Lower lobe of right lung (tissue), 2 donors: ENCODE measurements at regions not wholly inside any gene's neighbourhood (a gene's known extent, or its start where the extent isn't known, plus 50 kb on each side); places are given as distances from the start of the nearest gene placed in this dataset.
"Not testable (repeated sequence)": the region's sequence is repeated elsewhere in the genome, so short reads cannot be mapped to it uniquely, and the experiment has no call there.

Source experiments
- ATAC-seq, 2 donors: fragments of 200-7000 bp; cut with Tn5 transposase; one replicate each; pipeline ENCODE4 v1.9.1; 2020 to 2022; ENCODE audit warnings: mild to moderate bottlenecking in 2 of 2, moderate library complexity in 2 of 2
- DNase-seq: peaks from one replicate; pipeline ENCODE4 v3.0.0-alpha.2; 2020
- H3K27ac ChIP-seq: fragments of 200-600 bp; one replicate; pipeline ENCODE4 v1.8.0; 2022
- H3K27me3 ChIP-seq: fragments of 200-600 bp; one replicate; pipeline ENCODE4 v1.8.0; 2022; ENCODE audit warnings: low read depth
- H3K36me3 ChIP-seq: fragments of 200-600 bp; one replicate; pipeline ENCODE4 v1.8.0; 2022; ENCODE audit warnings: mild to moderate bottlenecking
- H3K4me1 ChIP-seq: fragments of 200-600 bp; one replicate; pipeline ENCODE4 v1.8.0; 2022
- H3K4me3 ChIP-seq: fragments of 200-600 bp; one replicate; pipeline ENCODE4 v1.8.0; 2022; ENCODE audit warnings: mild to moderate bottlenecking
- H3K9me3 ChIP-seq: fragments of 200-600 bp; one replicate; pipeline ENCODE4 v1.8.0; 2022
- CTCF ChIP-seq: fragments of 200-600 bp; IDR thresholded peaks from one replicate; pipeline ENCODE4 v1.8.0; 2022; ENCODE audit warnings: antibody characterized with exemption, mild to moderate bottlenecking
- intact Hi-C: fragments of 100-400 bp; cut with DNase I; formaldehyde crosslinking; loops from one replicate; pipeline ENCODE4 v1.11.0; 2022
- donor health status: DM: no; HTN: yes; CAD: no; lungs with severe emphysema.

GRCh38 chr7:17437586-17437985 is 139.1 kb downstream of the AHR start:
- no peak for TF ChIP-seq CTCF
- H3K27ac ChIP-seq: no peak overlapping the region
- no peak for ATAC-seq
- H3K27me3 ChIP-seq: no peaks in the 10 kb centered on the region
- no peak overlapping the region for H3K4me3 ChIP-seq
- no peaks in the 10 kb centered on the region for H3K4me1 ChIP-seq
- intact Hi-C loops: no loop called here
- DNase-seq: no peak
- no peaks in the 10 kb centered on the region for H3K36me3 ChIP-seq
- no peaks in the 10 kb centered on the region for H3K9me3 ChIP-seq

- H3K27ac ChIP-seq, H3K4me3 ChIP-seq, H3K9me3 ChIP-seq, intact Hi-C loops, H3K4me1 ChIP-seq, H3K36me3 ChIP-seq, DNase-seq, H3K27me3 ChIP-seq, ATAC-seq: not testable (repeated sequence)
Measured at GRCh38 chr7:17440025-17440784, 141.8 kb downstream of the AHR start.

- TF ChIP-seq CTCF: no peak
- ATAC-seq (no peak), DNase-seq (no peak)
- H3K4me1 ChIP-seq: no peaks in the 10 kb centered on the region
- H3K36me3 ChIP-seq: no peaks in the 10 kb centered on the region
- intact Hi-C loops: no loop called here
- H3K9me3 ChIP-seq: no peaks in the 10 kb centered on the region
- no peaks in the 10 kb centered on the region for H3K27me3 ChIP-seq
- H3K4me3 ChIP-seq: no peak overlapping the region
- H3K27ac ChIP-seq: no peak overlapping the region
Measured at GRCh38 chr7:17440831-17441230, 142.4 kb downstream of the AHR start.

- no peak overlapping the region for H3K27ac ChIP-seq
Measured at GRCh38 chr7:17441557-17441956, 143.1 kb downstream of the AHR start.

GRCh38 chr7:17444151-17444550 is 145.7 kb downstream of the AHR start:
- DNase-seq: no peak
- Histone ChIP-seq H3K27me3 (no peaks in the 10 kb centered on the region), H3K4me1 (no peaks in the 10 kb centered on the region), H3K27ac (no peak overlapping the region), H3K4me3 (no peak overlapping the region), H3K36me3 (no peaks in the 10 kb centered on the region), H3K9me3 (peaks cover 6% of the 10 kb centered on the region)
- no peak for TF ChIP-seq CTCF
- ATAC-seq: no peak
- intact Hi-C loops: no loop called here

More at GRCh38 chr7:17441557-17441956, 143.1 kb downstream of the AHR start:
- no peaks in the 10 kb centered on the region for H3K4me1 ChIP-seq
- H3K36me3 ChIP-seq: no peaks in the 10 kb centered on the region
- no peaks in the 10 kb centered on the region for H3K9me3 ChIP-seq
- H3K4me3 ChIP-seq: no peak overlapping the region
- no peak for DNase-seq
- H3K27me3 ChIP-seq: no peaks in the 10 kb centered on the region
- ATAC-seq: no peak
- intact Hi-C loops: no loop called here
- TF ChIP-seq CTCF: no peak

- Histone ChIP-seq H3K4me1 (no peaks in the 10 kb centered on the region), H3K27me3 (no peaks in the 10 kb centered on the region), H3K27ac (no peak overlapping the region), H3K4me3 (no peak overlapping the region), H3K9me3 (peaks cover 6% of the 10 kb centered on the region), H3K36me3 (no peaks in the 10 kb centered on the region)
- intact Hi-C loops: no loop called here
- ATAC-seq: no peak
- TF ChIP-seq CTCF: no peak
- no peak for DNase-seq
Measured at GRCh38 chr7:17444673-17445072, 146.2 kb downstream of the AHR start.
